ENCODE measurements at regions not wholly inside any gene's neighbourhood (a gene's known extent, or its start where the extent isn't known, plus 50 kb on each side); places are given as distances from the start of the nearest gene placed in this dataset.

DNA sequence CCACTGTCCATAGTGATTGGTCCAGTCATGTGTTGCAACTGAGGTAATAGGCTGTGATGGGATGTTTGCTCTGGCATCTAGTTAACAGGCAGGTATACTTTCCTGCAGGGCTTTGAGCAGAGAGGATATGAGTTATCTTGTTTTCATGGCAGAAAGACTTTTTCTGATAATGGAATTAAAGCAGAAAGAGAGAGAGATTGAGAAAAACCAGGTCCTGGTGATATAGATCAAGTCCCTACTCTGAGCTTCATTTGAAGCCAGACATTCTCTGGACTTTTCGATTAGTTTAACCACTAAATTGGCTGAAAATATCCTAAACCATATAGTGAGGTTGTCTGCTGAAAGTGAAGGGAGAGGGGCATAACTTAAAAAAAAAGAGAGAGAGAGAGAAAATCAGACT is 233.8 kb upstream of the TBX18 start:
- no peak for TF ChIP-seq POLR2A (IDR thresholded peaks at IDR 0.05)
- TF ChIP-seq, protein P1, sequence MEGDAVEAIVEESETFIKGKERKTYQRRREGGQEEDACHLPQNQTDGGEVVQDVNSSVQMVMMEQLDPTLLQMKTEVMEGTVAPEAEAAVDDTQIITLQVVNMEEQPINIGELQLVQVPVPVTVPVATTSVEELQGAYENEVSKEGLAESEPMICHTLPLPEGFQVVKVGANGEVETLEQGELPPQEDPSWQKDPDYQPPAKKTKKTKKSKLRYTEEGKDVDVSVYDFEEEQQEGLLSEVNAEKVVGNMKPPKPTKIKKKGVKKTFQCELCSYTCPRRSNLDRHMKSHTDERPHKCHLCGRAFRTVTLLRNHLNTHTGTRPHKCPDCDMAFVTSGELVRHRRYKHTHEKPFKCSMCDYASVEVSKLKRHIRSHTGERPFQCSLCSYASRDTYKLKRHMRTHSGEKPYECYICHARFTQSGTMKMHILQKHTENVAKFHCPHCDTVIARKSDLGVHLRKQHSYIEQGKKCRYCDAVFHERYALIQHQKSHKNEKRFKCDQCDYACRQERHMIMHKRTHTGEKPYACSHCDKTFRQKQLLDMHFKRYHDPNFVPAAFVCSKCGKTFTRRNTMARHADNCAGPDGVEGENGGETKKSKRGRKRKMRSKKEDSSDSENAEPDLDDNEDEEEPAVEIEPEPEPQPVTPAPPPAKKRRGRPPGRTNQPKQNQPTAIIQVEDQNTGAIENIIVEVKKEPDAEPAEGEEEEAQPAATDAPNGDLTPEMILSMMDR (IDR thresholded peaks at IDR 0.05) = no peak
